Left lung (tissue), 4 donors: ENCODE measurements at regions not wholly inside any gene's neighbourhood (a gene's known extent, or its start where the extent isn't known, plus 50 kb on each side); places are given as distances from the start of the nearest gene placed in this dataset.
A peak's percentile ranks its signal among the peaks of the same experiment; 100 is the strongest.

Experiments used
- ATAC-seq: fragments of 200-7000 bp; cut with Tn5 transposase; one replicate; pipeline ENCODE4 v1.9.1; 2020; ENCODE audit warnings: moderate library complexity
- DNase-seq, 4 donors: peaks; one replicate each; pipeline ENCODE4 v3.0.0-alpha.2; 2013 to 2020
- H3K27ac ChIP-seq, 2 donors: fragments of 200-600 bp; sonication (generic) in 1 of 2; one replicate each; pipeline versions ENCODE4 v1.5.0 to v1.8.0; 2020 to 2021
- H3K27me3 ChIP-seq, 2 donors: fragments of 200-600 bp; sonication (generic) in 1 of 2; one replicate each; pipeline versions ENCODE4 v1.5.0 to v1.8.0; 2020 to 2021
- H3K36me3 ChIP-seq, 2 donors: fragments of 200-600 bp; sonication (generic) in 1 of 2; one replicate each; pipeline versions ENCODE4 v1.5.0 to v1.8.0; 2020 to 2021
- H3K4me1 ChIP-seq, 2 donors: fragments of 200-600 bp; one replicate each; pipeline ENCODE4 v1.8.0; 2021
- H3K4me3 ChIP-seq, 2 donors: fragments of 200-600 bp; sonication (generic) in 1 of 2; one replicate each; pipeline versions ENCODE4 v1.5.0 to v1.8.0; 2020 to 2021; ENCODE audit warnings: mild to moderate bottlenecking in 1 of 2
- H3K9me3 ChIP-seq, 2 donors: fragments of 200-600 bp; sonication (generic) in 1 of 2; one replicate each; pipeline versions ENCODE4 v1.5.0 to v1.8.0; 2020 to 2021
- CTCF ChIP-seq, 2 donors: fragments of 200-600 bp; sonication (generic) in 1 of 2; IDR thresholded peaks; one replicate each; pipeline versions ENCODE4 v1.5.0 to v1.8.0; 2021; ENCODE audit warnings: antibody characterized with exemption in 2 of 2
- intact Hi-C, 2 donors: fragments of 100-400 bp; cut with DNase I; formaldehyde crosslinking; loops; one replicate each; pipeline versions ENCODE4 v1.11.2 to v1.14.2; 2022
- donor health status: DM: no; HTN: yes; CAD: no.
- donor health status: DM: no; HTN: no; CAD: no.

- Histone ChIP-seq H3K4me3 (no peak overlapping the region), H3K27me3 (no peaks in the 10 kb centered on the region), H3K27ac (no peak overlapping the region), H3K4me1 (no peaks in the 10 kb centered on the region), H3K36me3 (no peaks in the 10 kb centered on the region), H3K9me3 (peaks cover 0 to 2% of the 10 kb centered on the region in 2 donors)
- no peak for TF ChIP-seq CTCF (IDR thresholded peaks at IDR 0.05)
- DNase-seq (no peak), ATAC-seq (no peak)
- intact Hi-C loops, result no loop called here
Observed at GRCh38 chr2:215879977-215880940, 133.1 kb downstream of the MREG start.

GRCh38 chr2:215879331-215879730, 134.0 kb downstream of the MREG start:
- intact Hi-C loops, result no loop called here
- Histone ChIP-seq H3K9me3 (peaks cover 0 to 2% of the 10 kb centered on the region in 2 donors), H3K36me3 (no peaks in the 10 kb centered on the region), H3K27ac (no peak overlapping the region), H3K27me3 (no peaks in the 10 kb centered on the region), H3K4me3 (no peak overlapping the region), H3K4me1 (no peaks in the 10 kb centered on the region)
- DNase-seq (no peak), ATAC-seq (no peak)
- TF ChIP-seq CTCF (IDR thresholded peaks at IDR 0.05), result no peak

GRCh38 chr2:215878476-215879063, 134.8 kb downstream of the MREG start:
- intact Hi-C loops, result no loop called here
- no peaks in the 10 kb centered on the region for H3K36me3 ChIP-seq
- ATAC-seq, result peak; percentile 18
- TF ChIP-seq CTCF (IDR thresholded peaks at IDR 0.05), result no peak
- peaks cover 0 to 2% of the 10 kb centered on the region in 2 donors for H3K9me3 ChIP-seq
- no peak overlapping the region for H3K4me3 ChIP-seq
- H3K27ac ChIP-seq, result no peak overlapping the region
- no peaks in the 10 kb centered on the region for H3K27me3 ChIP-seq
- no peak for DNase-seq
- no peaks in the 10 kb centered on the region for H3K4me1 ChIP-seq

- H3K4me3 ChIP-seq, result no peak overlapping the region
- intact Hi-C loops, result no loop called here
- peaks cover 0 to 2% of the 10 kb centered on the region in 2 donors for H3K9me3 ChIP-seq
- H3K27ac ChIP-seq, result no peak overlapping the region
- no peaks in the 10 kb centered on the region for H3K27me3 ChIP-seq
- TF ChIP-seq CTCF (IDR thresholded peaks at IDR 0.05), result no peak
- DNase-seq (no peak), ATAC-seq (no peak)
- H3K4me1 ChIP-seq, result no peaks in the 10 kb centered on the region
- H3K36me3 ChIP-seq, result no peaks in the 10 kb centered on the region
Observed at GRCh38 chr2:215876937-215877238, 136.5 kb downstream of the MREG start.

- no peak for TF ChIP-seq CTCF (IDR thresholded peaks at IDR 0.05)
Observed at GRCh38 chr2:215876139-215876936, 137.0 kb downstream of the MREG start.

More at GRCh38 chr2:215876139-215876936, 137.0 kb downstream of the MREG start:
- Histone ChIP-seq H3K27ac (no peak overlapping the region), H3K4me1 (no peaks in the 10 kb centered on the region), H3K27me3 (no peaks in the 10 kb centered on the region), H3K36me3 (no peaks in the 10 kb centered on the region), H3K4me3 (no peak overlapping the region), H3K9me3 (peaks cover 0 to 2% of the 10 kb centered on the region in 2 donors)
- DNase-seq (no peak), ATAC-seq (no peak)
- intact Hi-C loops, result no loop called here
